ENCODE measurements at regions not wholly inside any gene's neighbourhood (a gene's known extent, or its start where the extent isn't known, plus 50 kb on each side); places are given as distances from the start of the nearest gene placed in this dataset.
A peak's percentile ranks its signal among the peaks of the same experiment; 100 is the strongest.

DNA sequence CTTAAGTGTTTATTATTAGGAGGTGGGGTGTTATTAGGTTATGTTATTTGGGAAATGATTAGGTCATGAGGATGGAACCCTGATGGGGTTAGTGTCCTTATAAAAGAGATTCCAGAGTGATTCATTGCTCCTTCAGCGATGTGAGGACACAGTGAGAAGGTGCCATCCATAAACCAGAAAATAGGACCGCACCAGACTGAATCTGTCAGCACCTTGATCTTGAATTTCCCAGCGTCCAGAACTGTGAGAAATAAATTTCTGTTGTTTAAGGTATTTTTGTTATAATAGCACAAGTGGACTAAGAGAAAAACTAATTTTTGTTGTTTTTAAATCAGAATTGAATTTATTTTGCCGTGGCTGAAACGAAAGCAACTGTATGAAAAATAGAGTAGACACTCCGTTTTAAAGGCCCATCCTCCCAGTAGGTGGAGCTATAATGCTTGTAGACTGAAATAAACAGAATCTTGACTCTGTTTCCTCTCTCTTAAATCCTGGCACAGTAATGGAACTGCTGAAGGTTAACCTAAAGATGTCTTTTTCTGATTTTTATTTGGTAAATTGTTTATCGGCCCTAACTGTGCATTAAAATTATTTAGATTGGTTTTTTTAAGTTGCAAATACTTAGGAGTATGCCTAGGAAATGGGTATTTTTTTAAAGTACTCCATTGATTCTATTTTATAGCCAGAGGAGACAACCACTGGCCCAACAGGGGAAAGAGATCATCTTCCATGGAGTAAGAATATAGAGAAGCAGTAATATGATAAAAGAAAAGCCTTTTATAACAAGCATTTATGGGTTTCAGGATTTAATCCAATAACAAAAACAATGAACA is 133.2 kb upstream of the ADAMTS3 start:
- TF ChIP-seq, protein P1, sequence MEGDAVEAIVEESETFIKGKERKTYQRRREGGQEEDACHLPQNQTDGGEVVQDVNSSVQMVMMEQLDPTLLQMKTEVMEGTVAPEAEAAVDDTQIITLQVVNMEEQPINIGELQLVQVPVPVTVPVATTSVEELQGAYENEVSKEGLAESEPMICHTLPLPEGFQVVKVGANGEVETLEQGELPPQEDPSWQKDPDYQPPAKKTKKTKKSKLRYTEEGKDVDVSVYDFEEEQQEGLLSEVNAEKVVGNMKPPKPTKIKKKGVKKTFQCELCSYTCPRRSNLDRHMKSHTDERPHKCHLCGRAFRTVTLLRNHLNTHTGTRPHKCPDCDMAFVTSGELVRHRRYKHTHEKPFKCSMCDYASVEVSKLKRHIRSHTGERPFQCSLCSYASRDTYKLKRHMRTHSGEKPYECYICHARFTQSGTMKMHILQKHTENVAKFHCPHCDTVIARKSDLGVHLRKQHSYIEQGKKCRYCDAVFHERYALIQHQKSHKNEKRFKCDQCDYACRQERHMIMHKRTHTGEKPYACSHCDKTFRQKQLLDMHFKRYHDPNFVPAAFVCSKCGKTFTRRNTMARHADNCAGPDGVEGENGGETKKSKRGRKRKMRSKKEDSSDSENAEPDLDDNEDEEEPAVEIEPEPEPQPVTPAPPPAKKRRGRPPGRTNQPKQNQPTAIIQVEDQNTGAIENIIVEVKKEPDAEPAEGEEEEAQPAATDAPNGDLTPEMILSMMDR (IDR thresholded peaks at IDR 0.05), result peak in 2 of 3 experiments; percentile 18 to 50
- TF ChIP-seq POLR2A (IDR thresholded peaks at IDR 0.05), result no peak
